ENCODE measurements at regions not wholly inside any gene's neighbourhood (a gene's known extent, or its start where the extent isn't known, plus 50 kb on each side); places are given as distances from the start of the nearest gene placed in this dataset.
"Not testable (repeated sequence)": the region's sequence is repeated elsewhere in the genome, so short reads cannot be mapped to it uniquely, and the experiment has no call there.

- not testable (repeated sequence) for DNase-seq
Measured at GRCh38 chrX:89539150-89539549, 382.6 kb upstream of the TGIF2LX start.

GRCh38 chrX:89557146-89557545, 364.6 kb upstream of the TGIF2LX start:
- not testable (repeated sequence) for H3K27me3 ChIP-seq, H3K9me3 ChIP-seq, H3K27ac ChIP-seq, H3K4me3 ChIP-seq, H3K36me3 ChIP-seq, DNase-seq, H3K4me1 ChIP-seq

More at GRCh38 chrX:89539150-89539549, 382.6 kb upstream of the TGIF2LX start:
- not testable (repeated sequence) for H3K4me1 ChIP-seq, H3K4me3 ChIP-seq, H3K27me3 ChIP-seq, H3K9me3 ChIP-seq, H3K27ac ChIP-seq, H3K36me3 ChIP-seq

- H3K27me3 ChIP-seq, H3K36me3 ChIP-seq, H3K4me1 ChIP-seq, H3K27ac ChIP-seq, H3K4me3 ChIP-seq, H3K9me3 ChIP-seq, DNase-seq: not testable (repeated sequence)
Measured at GRCh38 chrX:89562079-89562478, 359.6 kb upstream of the TGIF2LX start.

- not testable (repeated sequence) for H3K27me3 ChIP-seq, H3K27ac ChIP-seq, H3K4me3 ChIP-seq, H3K9me3 ChIP-seq, H3K4me1 ChIP-seq, DNase-seq, H3K36me3 ChIP-seq
Measured at GRCh38 chrX:89563107-89563506, 358.6 kb upstream of the TGIF2LX start.

DNA sequence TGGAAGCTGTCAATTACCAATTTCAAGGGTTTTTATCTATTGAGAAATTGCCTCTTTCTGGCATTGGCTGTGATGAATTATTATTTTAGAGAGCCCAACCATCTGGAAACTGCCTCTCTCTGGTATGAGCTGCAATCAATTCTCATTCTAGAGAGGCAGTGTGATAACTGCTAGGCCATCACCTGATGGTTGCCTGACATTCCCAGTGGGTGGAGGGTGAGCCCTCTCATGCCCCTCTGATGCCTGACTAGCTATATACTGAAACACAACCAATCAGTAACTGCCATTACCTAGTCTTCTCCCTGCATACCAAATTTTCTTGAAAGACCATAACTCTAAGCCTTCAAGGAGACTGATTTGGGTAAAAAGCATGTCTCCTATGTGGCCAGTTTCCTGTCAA, 353.9 kb upstream of the TGIF2LX start:
- not testable (repeated sequence) for H3K9me3 ChIP-seq, H3K27ac ChIP-seq, H3K4me1 ChIP-seq, DNase-seq, H3K36me3 ChIP-seq, H3K27me3 ChIP-seq, H3K4me3 ChIP-seq

- H3K27me3 ChIP-seq, H3K4me1 ChIP-seq, H3K27ac ChIP-seq, H3K9me3 ChIP-seq, H3K4me3 ChIP-seq, DNase-seq, H3K36me3 ChIP-seq: not testable (repeated sequence)
Measured at GRCh38 chrX:89581868-89582267, 339.8 kb upstream of the TGIF2LX start.

- H3K4me3 ChIP-seq, H3K9me3 ChIP-seq: not testable (repeated sequence)
Measured at GRCh38 chrX:89631858-89632257, 289.9 kb upstream of the TGIF2LX start.

GRCh38 chrX:89635887-89636286, 285.8 kb upstream of the TGIF2LX start:
- H3K27me3 ChIP-seq, H3K27ac ChIP-seq, H3K9me3 ChIP-seq: not testable (repeated sequence)

More at GRCh38 chrX:89631858-89632257, 289.9 kb upstream of the TGIF2LX start:
- not testable (repeated sequence) for H3K36me3 ChIP-seq, H3K27ac ChIP-seq, H3K4me1 ChIP-seq, DNase-seq, H3K27me3 ChIP-seq

DNA sequence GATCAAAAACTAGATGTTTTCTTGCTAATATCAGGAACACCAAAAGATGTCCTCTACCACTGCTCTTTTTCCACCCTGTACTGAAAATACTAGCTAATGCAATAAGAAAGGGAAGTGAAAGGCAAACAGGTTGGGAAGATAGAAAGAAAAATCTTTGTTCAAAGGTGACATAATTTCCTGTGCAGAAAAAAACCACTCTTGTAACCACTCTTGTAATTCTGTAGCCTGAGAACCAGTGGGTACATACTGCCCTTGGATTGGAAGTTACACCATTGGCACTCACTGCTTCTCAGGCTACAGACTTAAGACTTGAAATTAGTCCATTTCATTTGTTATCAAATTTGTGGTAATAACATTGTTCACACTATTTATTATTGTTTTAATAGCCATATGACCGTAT, 263.0 kb upstream of the TGIF2LX start:
- not testable (repeated sequence) for DNase-seq, H3K4me1 ChIP-seq, H3K27me3 ChIP-seq, H3K36me3 ChIP-seq, H3K27ac ChIP-seq, H3K9me3 ChIP-seq, H3K4me3 ChIP-seq

More at GRCh38 chrX:89635887-89636286, 285.8 kb upstream of the TGIF2LX start:
- not testable (repeated sequence) for DNase-seq, H3K36me3 ChIP-seq, H3K4me1 ChIP-seq, H3K4me3 ChIP-seq

GRCh38 chrX:89706481-89706880, 215.2 kb upstream of the TGIF2LX start:
- H3K4me1 ChIP-seq, H3K4me3 ChIP-seq, DNase-seq, H3K9me3 ChIP-seq, H3K27ac ChIP-seq, H3K36me3 ChIP-seq, H3K27me3 ChIP-seq: not testable (repeated sequence)

- H3K27ac ChIP-seq, DNase-seq, H3K36me3 ChIP-seq, H3K4me1 ChIP-seq, H3K4me3 ChIP-seq, H3K9me3 ChIP-seq, H3K27me3 ChIP-seq: not testable (repeated sequence)
Measured at GRCh38 chrX:89707363-89707927, 214.3 kb upstream of the TGIF2LX start.

GRCh38 chrX:89734367-89734766, 187.3 kb upstream of the TGIF2LX start:
- H3K36me3 ChIP-seq, H3K27me3 ChIP-seq, DNase-seq, H3K4me3 ChIP-seq, H3K9me3 ChIP-seq, H3K27ac ChIP-seq, H3K4me1 ChIP-seq: not testable (repeated sequence)

DNA sequence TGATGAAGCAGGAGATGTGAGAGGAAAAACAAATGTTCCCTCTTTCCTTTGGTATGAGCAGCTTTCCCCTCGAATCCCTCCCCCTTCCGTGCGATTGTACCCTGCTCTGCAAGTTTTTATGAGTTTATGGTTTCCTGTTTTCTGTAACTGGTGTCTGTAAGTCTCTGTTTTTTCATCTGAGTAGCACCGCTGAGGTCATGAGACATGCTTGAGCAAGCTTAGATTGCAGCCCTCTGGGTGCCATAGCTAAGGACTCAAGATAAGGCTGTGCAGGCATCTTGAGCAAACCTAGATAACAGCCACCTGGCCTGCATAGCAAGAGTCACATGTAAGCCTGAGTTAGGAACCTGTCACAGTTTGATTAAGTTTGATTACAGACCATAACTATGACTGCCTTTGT, 165.2 kb upstream of the TGIF2LX start:
- not testable (repeated sequence) for H3K27me3 ChIP-seq, H3K36me3 ChIP-seq, H3K4me1 ChIP-seq, DNase-seq, H3K27ac ChIP-seq, H3K4me3 ChIP-seq, H3K9me3 ChIP-seq
